ENCODE measurements at regions not wholly inside any gene's neighbourhood (a gene's known extent, or its start where the extent isn't known, plus 50 kb on each side); places are given as distances from the start of the nearest gene placed in this dataset.

DNA sequence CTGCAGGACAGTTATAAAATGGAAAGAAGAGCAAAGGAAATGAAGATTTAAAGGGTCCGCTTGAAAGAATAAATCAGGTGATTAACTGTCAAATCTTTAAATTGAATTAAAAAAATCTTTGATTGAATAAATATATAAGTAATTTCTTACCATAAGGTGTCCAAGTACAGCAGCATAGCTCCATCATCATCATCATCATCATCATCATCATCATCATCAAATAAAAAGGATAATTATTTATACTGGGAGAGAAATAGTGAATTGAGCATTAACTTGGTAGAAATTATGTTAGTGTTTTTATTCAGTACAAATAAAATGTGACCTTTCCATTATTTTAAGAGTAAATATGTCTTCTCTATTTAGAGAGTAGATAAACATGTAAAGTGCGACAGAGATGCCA, 745.6 kb upstream of the MARCKS start:
- TF ChIP-seq, protein P1, sequence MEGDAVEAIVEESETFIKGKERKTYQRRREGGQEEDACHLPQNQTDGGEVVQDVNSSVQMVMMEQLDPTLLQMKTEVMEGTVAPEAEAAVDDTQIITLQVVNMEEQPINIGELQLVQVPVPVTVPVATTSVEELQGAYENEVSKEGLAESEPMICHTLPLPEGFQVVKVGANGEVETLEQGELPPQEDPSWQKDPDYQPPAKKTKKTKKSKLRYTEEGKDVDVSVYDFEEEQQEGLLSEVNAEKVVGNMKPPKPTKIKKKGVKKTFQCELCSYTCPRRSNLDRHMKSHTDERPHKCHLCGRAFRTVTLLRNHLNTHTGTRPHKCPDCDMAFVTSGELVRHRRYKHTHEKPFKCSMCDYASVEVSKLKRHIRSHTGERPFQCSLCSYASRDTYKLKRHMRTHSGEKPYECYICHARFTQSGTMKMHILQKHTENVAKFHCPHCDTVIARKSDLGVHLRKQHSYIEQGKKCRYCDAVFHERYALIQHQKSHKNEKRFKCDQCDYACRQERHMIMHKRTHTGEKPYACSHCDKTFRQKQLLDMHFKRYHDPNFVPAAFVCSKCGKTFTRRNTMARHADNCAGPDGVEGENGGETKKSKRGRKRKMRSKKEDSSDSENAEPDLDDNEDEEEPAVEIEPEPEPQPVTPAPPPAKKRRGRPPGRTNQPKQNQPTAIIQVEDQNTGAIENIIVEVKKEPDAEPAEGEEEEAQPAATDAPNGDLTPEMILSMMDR (IDR thresholded peaks at IDR 0.05), result no peak

GRCh38 chr6:113112086-113112485, 745.1 kb upstream of the MARCKS start:
- TF ChIP-seq, protein P1 (IDR thresholded peaks at IDR 0.05), result no peak

GRCh38 chr6:113115196-113115595, 741.9 kb upstream of the MARCKS start:
- TF ChIP-seq, protein P1 (IDR thresholded peaks at IDR 0.05), result no peak

GRCh38 chr6:113120224-113120581, 736.9 kb upstream of the MARCKS start:
- TF ChIP-seq, protein P1 (IDR thresholded peaks at IDR 0.05), result no peak

DNA sequence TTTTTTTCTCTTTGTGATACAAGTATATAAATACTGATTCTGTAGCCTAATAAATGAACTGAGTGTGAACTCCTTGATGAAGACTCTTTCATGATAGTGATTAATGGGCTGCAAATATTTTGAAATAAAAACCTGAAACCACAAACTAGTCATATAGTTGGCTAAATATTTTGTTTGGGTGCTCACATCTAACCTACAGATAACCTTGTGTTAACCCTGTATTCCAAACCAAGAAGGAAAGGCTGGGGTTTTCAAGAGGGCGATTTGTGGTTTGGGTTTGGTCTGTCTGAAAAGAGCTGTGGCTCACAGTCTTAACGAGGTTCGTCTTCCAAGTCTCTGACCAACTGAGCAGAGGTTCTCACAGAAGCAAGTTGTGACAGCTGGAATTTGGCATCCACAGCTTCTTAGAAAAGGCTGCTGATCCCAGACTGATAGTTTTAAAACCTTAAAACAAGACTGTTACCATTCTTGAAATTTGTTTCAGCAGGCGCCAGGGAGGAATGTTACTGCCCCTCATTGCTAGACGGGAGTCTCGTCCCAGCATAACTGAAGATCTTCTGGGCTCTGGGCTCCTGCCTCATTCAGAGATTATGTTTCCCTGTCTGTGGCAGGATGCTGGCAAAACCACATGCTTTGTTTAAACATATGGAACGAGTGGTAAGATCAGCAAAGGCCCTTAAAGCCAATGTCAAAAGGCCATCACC, 736.4 kb upstream of the MARCKS start:
- TF ChIP-seq, protein P1 (IDR thresholded peaks at IDR 0.05), result no peak

GRCh38 chr6:113121571-113121970, 735.6 kb upstream of the MARCKS start:
- TF ChIP-seq, protein P1 (IDR thresholded peaks at IDR 0.05), result no peak

DNA sequence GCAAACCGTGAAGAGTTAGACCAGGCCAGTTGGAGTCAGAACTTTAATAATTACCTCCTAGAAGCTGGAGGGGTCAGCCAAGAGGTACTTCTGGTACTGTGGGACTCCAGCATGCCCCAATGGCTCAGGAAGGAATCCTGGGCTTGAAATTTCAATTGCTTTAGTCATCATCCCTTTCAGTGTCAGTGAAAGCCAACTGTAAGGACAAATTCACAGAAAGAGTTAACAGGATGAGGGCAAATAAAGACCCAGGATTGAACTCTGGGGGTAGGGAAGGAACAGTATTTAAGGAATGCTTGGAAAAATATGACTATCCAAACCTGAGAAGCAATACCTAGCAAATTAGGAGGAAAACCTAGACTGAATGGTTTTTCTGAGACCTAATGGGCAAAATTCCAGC, 735.1 kb upstream of the MARCKS start:
- TF ChIP-seq, protein P1 (IDR thresholded peaks at IDR 0.05), result no peak

DNA sequence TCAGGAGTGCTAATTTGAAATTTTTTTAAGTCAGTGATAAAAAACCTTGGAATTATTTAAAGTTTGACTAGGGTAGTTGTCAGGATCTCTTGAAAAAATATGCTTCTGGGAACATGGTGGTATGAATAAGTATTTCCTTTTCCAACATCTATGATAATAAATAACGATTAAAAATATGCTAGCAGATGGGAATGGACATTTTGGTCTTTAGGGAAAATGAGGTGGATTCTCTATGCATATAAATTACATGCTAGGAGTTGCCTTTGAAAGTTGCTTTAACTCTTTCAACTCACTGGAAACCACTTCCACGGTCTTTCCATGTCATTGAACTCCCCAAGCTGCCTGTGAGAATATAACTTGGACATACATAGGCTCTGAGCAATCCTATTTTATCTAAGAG, 731.5 kb upstream of the MARCKS start:
- TF ChIP-seq, protein P1 (IDR thresholded peaks at IDR 0.05), result no peak
